Endometrium (tissue), 2 donors: ENCODE measurements at regions not wholly inside any gene's neighbourhood (a gene's known extent, or its start where the extent isn't known, plus 50 kb on each side); places are given as distances from the start of the nearest gene placed in this dataset.
"Not testable (repeated sequence)": the region's sequence is repeated elsewhere in the genome, so short reads cannot be mapped to it uniquely, and the experiment has no call there.

Source experiments
- FAIRE-seq: peaks from 2 replicates; lab custom pipeline; 2012; peaks lifted over from hg19 to GRCh38; lab: Jason Lieb, UNC
- donor health status: control.
- donor health status: control.

DNA sequence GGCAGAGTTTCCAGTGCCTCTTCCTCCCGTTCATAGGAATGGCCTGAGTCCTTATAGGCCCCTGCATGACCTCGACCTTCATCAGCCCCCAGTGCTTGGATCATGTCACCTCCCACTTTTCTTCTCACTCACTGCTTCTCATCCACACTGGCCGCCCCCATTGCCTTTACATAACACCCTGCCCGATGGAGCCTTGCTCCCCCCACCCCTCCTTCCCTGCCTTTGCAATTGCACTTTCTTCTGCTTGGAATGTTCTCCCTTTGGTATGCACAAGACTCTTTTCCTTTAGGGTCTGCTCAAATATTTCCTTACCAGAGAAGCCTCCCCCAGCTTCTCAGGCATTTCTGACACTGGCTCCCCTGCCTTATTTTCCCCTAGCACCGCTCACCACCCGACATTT, 125.2 kb upstream of the KCNJ6 start:
- no peak for FAIRE-seq

DNA sequence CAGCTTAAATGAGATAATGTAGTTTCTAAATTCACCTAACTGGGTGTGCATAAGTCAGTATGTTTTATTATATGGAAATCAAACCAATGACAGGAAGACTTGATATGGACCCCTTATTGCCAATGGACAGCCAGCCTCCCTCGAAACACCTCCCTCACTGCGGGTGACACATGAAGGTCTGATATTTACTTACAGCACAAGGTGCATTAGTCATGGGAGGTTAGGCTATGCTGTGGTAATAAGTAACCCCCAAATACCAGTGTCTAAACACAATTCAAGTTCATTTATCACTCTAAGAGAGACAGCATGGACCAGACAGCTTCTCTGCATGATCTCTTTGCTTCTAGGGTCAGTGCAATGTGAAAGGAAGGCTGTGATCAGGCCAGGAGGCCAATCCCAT, 126.0 kb upstream of the KCNJ6 start:
- FAIRE-seq, result no peak

DNA sequence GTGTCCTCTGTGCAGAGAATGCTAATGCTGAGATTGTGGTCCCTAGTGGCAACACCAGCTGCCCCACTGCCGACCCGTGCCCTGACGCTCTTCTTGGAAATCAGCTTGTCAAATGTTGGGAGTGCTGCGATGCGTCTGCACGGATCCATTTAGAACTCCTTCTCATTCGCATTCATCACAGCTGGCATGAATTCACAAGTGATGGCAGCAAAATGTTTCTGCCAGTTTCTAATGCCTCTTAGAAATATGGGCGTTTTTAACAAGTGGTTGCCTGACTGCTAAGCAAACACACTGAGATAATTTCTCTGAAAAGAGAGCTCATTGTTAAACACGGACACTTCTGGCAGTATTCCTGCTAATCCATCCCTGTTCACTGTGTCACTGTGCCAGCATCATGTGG, 131.9 kb upstream of the KCNJ6 start:
- no peak for FAIRE-seq

DNA sequence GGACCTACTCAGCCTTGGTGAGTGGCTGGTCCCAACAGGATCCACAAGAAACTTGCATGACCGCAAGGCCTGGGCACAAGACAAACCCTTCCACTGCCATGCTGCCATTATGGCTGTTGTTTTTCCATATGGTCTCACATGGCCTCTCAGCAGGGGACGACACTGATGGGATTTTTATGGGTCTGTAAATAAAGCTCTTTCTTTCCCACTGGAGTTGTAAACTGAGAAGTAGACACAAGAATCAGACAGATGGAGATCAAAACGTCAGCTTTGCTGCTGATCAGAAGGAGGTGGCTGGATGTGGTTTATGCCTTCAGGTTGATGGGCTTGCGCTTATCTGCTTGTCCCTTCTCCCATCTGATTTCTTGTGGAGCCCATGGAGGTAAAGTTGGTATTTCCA, 138.1 kb upstream of the KCNJ6 start:
- no peak for FAIRE-seq

DNA sequence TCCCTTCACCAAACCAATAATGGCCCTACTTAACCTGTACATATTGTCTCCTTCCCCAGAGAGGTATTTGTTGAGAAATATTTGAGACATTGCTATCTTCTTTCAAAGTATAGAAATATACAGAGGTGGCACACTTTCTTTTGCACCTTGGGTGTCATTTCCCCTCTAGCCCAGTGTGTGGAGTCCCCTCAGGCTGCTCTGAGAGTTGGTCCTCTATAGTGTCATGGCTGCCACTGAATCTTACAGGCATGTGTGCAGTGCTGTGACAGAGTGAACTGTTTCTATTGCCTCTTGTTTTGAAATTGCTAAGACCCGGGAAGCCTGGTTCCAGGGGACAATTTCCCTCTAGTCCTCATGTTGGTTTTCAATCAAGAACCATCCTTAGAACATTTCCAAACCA, 140.2 kb upstream of the KCNJ6 start:
- FAIRE-seq, result no peak

DNA sequence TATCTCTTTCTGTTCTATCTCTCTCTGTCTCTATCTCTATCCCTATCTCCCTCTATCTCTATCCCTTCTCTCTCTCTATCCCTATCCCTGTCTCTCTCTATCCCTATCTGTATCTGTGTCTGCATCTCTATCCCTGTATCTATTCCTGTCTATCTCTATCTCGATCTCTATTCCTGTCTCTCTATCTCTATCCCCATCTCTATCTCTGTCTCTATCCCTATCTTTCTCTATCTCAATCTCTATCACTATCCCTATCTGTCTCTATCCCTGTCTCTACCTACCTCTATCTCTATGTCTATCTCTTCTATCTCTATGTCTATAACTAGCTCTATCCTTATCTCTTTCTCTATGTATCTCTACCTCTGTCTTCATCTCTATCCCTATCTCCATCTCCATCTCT, 141.4 kb upstream of the KCNJ6 start:
- no peak for FAIRE-seq

DNA sequence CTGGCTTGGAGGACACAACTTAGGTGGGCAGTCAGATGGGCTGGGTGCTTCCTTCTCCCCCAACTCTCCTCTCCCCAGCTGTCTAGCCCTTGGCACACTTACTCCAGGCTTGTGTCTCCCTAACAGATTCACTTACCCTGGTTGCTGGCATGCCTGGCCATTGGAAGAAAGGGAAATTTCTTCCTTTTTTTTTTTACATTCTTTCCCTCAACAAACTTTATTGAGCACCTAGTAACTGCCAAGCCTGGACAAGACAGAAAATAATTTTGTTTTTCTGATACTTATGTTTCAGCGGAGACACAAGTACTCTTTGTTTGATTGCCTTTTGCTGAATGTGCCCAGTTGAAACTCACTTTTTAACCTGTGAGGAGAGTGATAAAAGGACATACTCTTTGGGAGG, 144.3 kb upstream of the KCNJ6 start:
- FAIRE-seq, result no peak

DNA sequence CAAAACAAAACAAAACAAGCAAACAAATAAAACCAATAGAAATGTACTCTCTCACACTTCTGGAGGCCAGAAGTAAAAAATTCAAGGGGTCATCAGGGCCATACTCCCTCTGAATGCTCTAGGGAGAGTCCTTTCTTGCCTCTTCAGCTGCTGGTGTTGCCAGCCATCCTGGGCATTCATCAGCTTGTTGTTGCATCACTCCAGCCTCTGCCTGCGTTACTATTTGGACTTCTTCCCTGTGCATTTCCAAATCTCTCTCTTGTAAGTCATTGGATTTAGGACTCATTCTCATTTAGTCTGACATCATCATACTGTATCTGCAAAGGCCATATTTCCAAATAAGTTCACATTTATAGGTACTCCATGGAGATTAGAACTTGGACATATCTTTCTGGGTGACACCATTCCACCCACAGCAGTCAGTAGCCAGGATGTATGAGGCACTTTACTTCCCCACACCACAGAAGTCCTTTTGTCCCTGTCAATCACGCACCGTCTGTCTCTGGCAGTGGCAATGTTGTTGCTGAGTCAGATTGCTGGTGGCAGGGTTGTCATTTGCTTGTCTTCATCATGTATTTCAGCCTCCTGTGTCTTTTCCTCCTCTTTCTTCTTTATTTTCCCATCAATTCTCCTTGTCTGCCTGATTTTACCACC, 151.0 kb upstream of the KCNJ6 start:
- no peak for FAIRE-seq

DNA sequence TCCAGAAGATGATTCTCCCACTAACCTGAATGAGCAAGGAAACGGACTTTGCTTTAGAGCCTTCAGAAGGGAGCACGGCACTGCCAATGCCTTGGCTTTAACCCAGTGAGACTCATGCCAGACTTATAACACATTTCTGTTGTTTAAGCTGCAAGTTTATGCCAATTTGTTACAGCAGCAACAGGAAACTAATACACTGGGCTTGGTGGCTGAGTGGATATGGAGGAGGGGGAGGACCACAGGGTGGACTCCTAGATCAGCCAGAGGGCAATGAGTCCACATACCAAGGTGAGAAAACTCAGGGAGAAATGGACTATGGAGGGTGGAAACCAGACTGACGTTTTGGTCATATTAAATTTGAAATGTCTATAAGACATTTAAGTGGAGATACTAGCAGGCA, 156.2 kb upstream of the KCNJ6 start:
- no peak for FAIRE-seq

DNA sequence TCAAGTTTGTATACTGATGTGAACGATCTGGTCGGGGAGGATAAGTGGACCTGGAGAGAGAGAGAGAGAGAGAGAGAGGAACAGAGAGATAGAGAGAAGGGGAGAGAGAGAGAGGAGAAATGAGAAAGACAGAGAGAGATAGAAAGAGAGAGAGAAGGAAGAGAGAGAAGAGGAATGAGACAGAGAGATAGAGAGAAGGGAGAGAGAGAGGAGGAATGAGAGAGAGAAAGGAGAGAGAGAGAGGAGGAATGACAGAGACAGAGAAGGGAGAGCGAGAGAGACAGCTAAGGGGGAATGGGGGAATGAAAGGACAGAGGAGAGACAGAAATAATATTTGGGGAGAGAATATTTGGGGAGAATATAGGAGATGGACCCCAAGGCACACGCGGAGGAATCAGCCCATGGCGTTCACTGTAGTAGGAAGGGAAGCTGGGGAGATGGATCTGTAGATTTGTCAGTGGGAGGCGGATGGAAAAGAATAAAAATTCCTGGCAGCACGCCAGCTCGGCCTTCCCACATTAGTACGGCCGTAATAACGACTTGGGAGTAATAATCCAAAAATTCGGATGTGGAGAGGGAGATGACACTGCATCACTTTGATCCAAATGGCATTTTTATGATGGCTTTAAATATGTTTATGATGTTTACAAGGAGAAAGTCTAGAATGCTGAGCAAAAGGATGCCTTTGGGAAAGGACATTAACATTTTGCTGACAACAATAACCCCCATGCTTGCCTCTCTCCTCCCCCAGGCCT, 159.8 kb upstream of the KCNJ6 start:
- peak; percentile 97 for FAIRE-seq

DNA sequence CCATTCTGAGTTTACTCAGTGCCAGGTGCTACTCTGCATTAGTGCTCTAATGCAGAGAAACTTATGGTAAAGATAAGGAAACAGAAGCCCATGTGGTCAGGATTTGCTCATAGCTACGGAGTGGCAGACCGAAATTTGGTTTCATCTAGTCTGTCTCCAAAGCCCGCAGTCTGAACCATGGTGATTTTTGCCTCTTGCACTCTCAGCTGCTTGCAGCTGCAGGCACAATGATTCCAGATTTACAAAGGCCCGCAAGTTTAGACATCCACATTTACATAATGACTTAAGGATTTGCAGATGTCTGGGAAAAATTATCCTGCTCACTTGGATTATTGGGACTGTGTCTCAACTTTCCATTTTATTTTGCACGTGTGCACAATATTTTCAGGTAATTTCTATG, 161.3 kb upstream of the KCNJ6 start:
- FAIRE-seq, result no peak

DNA sequence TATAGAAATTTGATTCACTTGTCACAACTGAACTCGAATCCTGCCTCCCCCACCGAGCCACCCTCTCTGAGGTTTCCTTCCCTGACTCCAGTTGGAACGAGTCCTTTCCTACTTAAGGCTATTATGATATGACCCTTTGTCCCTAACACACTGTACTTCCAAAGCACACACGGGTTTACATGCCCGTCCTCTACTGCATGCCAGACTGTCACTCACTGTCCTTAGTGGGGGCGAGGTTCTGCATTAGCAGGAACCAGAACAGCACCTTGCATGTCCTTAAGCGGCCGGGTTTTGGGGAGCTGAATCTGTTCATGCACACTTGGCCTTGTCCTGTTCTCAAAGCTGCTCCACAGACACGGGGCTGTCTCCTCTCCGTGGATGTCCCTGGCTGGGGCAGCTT, 164.6 kb upstream of the KCNJ6 start:
- no peak for FAIRE-seq

DNA sequence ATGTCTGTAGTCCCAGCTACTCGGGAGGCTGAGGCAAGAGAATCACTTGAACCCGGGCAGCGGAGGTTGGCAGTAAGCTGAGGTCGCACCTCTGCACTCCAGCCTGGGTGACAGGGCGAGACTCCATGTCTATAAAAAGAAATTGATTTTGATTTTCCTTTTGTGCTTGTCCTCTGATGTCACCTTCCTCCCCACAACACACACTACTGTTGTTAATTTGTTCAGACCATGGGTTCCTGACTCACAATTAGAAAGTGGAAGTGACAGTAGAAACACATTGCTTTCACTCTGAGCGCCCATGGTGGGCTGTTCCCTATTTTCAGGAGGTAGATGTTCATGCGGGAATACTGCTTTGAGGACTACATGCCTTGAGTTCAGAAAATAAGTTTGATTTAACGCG, 165.5 kb upstream of the KCNJ6 start:
- no peak for FAIRE-seq

DNA sequence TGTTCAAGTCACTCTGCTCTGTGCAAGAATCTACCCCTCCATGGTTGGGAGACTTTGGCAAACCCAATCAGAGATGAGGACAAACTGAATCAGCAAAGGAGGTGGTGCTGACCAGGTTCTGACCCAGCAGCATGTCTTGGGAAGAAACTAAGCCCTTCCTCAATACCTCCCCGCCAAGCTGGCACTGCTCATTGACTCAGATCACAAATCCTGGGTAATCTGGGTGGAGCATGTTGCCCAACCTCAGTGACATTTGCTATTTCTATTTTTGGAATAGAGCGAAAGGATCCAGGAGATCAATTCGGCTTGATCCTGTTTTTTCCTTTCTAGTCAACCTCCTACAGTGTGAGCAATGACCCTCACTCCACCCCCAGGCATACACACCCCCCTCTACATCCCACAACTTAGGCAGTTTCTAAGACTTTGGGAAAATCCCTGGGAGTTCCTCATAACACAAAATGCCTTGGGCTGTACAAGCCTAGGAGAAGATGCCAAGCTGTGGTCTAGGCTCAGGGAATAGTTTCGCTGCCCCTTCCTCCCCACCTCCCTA, 166.8 kb upstream of the KCNJ6 start:
- no peak for FAIRE-seq

DNA sequence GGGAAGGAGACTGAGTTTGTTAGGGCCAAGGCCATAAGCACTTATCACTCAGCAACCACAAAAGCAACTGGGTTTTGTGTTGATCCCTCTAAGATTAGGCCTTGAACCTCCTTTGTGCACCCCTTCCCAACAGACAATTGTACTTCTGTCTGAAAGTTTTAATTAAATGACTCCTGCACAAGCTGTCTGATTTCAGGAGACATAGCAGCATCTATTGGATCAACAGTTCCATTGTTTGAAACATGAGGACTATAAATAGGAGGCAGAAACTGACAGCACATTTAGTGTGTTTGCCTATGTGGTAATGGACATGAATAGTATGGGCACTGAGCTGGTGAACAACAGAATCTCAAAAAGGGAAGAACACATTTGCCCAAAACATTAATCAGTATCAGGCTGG, 167.3 kb upstream of the KCNJ6 start:
- no peak for FAIRE-seq

DNA sequence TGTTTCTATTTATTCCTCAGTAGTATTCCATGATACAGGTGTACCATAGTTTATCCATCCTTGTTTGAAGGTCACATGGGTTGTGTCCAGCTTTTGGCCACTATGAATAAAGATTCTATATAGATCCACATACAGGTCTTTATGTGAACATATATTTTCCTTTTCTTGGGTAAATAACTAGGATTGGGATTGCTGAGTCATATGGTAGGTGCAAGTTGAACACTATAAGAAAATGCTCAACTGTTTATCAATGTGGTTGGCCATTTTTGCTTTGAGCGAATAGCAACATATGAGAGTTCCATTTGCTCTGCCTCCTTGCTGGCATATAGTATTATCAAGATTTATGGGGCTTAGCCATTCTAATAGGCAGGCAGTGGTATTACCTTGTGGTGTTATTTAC, 170.2 kb upstream of the KCNJ15 start:
- no peak for FAIRE-seq

DNA sequence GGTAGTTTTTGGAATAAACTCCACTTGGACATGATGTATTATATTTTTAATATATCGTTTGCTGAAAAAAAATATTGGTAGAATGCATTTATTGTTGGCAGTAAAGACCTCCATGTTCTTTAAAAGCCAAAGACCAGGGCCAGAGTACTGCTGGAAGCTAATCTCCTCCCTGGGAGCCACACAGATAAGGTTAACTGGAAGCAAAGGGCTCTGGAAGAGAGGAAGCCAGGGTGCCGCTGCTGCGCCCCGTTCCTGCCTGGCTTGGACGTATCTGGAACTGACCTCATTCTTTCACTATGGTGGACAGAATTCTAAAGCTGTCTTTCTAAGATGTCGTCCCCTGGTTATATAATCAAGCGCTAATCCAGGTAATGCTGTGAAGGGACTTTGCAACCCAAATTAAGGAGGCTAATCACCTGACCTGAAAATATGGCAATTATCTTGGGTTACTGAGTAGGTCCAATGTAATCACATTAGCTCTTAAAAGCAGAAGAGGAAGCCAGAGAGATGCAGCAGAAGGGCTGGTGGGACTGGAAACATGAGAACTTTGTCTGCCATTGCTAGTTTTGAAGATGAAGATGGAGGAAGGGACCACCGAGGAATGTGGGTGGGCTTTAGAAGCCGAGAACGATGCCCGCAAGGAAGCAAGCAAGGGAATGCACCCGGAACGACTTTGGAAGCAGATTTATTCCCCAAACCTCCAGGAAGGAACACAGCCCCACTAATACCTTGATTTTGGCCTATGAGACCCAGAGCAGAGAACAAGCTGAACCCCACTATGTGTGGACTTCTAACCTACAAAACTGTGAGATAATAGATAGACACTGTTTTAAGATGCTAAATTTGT, 167.7 kb upstream of the KCNJ15 start:
- no peak for FAIRE-seq

DNA sequence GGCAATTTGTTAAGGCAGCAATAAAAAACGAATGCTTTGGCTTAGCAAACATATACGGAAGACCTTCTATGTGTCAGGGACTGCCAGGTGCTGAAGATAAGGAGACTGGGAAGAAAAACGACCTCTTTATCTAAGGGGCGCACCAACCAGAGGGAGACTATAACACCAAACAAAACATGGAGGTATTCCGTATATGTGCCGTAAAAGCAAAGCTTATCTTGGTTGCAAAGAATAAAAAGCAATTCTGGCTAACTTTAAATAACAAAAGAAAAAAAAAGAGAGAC, 167.1 kb upstream of the KCNJ15 start:
- no peak for FAIRE-seq

DNA sequence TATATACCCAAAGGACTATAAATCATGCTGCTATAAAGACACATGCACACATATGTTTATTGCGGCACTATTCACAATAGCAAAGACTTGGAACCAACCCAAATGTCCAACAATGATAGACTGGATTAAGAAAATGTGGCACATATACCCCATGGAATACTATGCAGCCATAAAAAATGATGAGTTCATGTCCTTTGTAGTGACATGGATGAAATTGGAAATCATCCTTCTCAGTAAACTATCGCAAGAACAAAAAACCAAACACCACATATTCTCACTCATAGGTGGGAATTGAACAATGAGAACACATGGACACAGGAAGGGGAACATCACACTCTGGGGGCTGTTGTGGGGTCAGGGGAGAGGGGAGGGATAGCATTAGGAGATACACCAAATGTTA, 165.7 kb upstream of the KCNJ15 start:
- FAIRE-seq, result not testable (repeated sequence)

DNA sequence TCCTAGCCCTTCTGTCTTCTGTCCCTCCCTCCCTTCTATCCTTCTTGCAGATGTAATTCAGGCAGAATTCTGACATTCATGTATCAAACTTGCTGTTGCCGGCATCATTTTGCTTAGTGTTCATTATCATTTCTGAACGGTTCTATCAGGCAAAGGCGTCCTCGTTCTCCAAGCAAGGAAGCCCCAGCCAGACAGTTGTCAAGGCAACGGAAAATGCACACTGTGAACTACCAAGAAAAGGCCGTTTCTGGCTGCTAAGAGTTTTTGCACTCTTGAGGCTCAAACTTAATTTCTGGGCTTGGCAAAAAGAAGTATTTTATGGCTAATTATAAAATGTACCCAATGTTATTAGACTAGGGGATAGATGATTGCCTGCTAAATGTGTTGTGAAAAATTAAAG, 164.7 kb upstream of the KCNJ15 start:
- FAIRE-seq, result no peak

DNA sequence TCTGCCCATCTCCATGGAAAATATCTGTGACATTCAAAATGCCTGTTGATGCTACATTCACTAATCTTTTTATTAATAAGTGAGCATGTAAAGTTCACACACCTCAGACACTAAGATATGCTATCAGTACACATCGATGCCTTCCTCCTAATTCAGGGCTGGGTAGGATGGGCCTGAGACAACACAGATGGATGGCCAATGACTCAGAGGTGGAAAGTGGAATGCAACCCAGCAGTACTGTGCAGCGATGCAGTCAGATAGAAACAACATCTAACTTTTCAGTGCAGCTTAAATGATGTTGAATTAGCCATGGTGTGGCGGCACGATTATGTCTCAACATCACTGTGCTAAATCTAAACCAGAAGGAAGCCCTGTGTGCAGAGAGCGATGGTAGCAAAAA, 161.6 kb upstream of the KCNJ15 start:
- no peak for FAIRE-seq

DNA sequence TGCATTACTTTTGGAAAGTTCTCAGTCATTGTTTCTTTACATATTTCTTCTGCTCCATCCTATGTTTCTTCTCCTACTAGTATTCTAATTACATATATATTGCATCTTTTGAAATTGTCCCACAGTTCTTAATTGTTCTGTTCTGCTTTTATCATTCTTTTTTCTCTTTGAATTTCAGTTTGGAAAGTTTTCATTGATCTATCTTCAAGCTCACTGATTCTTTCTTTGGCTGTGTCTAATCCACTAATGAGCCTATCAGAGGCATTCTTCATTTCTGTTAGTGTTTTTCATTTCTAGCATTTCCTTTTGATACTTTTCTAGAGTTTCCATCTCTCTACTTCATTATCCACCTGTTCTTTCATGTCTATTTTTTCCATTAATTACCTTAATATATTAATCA, 159.0 kb upstream of the KCNJ15 start:
- FAIRE-seq, result no peak

DNA sequence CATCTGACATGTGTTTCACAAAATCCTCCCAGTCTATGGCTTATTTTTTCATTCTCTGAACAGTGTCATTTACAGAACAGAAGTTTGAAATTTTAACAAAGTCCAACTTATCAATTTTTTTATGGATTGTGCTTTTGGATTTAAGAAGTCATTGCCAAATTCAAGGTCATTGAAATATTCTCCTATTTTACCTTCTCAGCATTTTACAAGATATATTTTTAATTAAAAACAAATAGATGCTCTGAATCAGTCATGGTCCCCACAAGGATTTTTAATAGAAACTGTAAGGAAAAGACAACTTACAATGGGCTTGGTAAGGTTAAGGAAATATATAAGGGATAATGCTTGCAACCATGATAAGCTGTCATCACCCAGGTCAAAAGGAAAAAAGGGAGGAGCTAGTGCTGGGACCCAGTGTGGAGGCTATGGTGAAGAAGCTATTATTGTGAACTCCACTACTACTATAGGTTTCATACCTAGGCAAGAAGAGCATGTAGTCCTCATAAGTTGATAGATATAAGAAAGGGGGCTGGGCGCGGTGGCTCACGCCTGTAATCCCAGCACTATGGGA, 144.5 kb upstream of the KCNJ15 start:
- FAIRE-seq, result no peak
